HepG2 (cell line): ENCODE measurements at regions not wholly inside any gene's neighbourhood (a gene's known extent, or its start where the extent isn't known, plus 50 kb on each side); places are given as distances from the start of the nearest gene placed in this dataset.

Experiments
- ARID3A ChIP-seq: IDR thresholded peaks from 2 replicates; pipeline ENCODE4 v1.6.1; 2012; ENCODE audit warnings: low read depth, low read length, improper control_type of control experiment
- CREBL2 ChIP-seq: sonication (generic); formaldehyde crosslinking; IDR thresholded peaks from 2 replicates; pipeline ENCODE4 v1.8.1; 2023; ENCODE audit warnings: missing genetic modification reagents, mild to moderate bottlenecking, borderline replicate concordance
- HOXD1 ChIP-seq: sonication (generic); formaldehyde crosslinking; IDR thresholded peaks from 2 replicates; pipeline ENCODE4 v1.5.0; 2020; ENCODE audit warnings: missing genetic modification reagents
- MBD4 ChIP-seq: IDR thresholded peaks from 2 replicates; pipeline ENCODE4 v1.6.1; 2012; ENCODE audit warnings: low read length, inconsistent platforms, borderline replicate concordance
- NFATC3 ChIP-seq: sonication (generic); formaldehyde crosslinking; IDR thresholded peaks from 2 replicates; pipeline ENCODE4 v1.5.1; 2020; ENCODE audit warnings: mild to moderate bottlenecking, missing genetic modification reagents
- REPIN1 ChIP-seq: sonication (generic); formaldehyde crosslinking; IDR thresholded peaks from 2 replicates; pipeline ENCODE4 v1.8.0; 2022; ENCODE audit warnings: missing genetic modification reagents, low read depth, mild to moderate bottlenecking, borderline replicate concordance
- RERE ChIP-seq: IDR thresholded peaks from 2 replicates; pipeline ENCODE4 v1.6.1; 2016; ENCODE audit warnings: low read depth, missing genetic modification reagents, missing compliant biosample characterization
- RFXANK ChIP-seq: IDR thresholded peaks from 2 replicates; pipeline ENCODE4 v1.6.1; 2016
- SMAD9 ChIP-seq: sonication (generic); formaldehyde crosslinking; IDR thresholded peaks from 2 replicates; pipeline ENCODE4 v1.5.1; 2020; ENCODE audit warnings: mild to moderate bottlenecking, missing genetic modification reagents
- TAF1 ChIP-seq: sonication (generic); formaldehyde crosslinking; IDR thresholded peaks from 2 replicates; pipeline ENCODE4 v1.4.0; 2020; ENCODE audit warnings: missing genetic modification reagents
- TBP ChIP-seq: sonication (generic); formaldehyde crosslinking; IDR thresholded peaks from 2 replicates; pipeline ENCODE4 v1.5.0; 2020; ENCODE audit warnings: missing genetic modification reagents
- ZNF235 ChIP-seq: sonication (generic); formaldehyde crosslinking; IDR thresholded peaks from 2 replicates; pipeline ENCODE4 v1.8.1; 2023; ENCODE audit warnings: mild to moderate bottlenecking, missing genetic modification reagents, borderline replicate concordance
- ZNF441 ChIP-seq: sonication (generic); formaldehyde crosslinking; IDR thresholded peaks from 2 replicates; pipeline ENCODE4 v1.7.0; 2021; ENCODE audit warnings: missing genetic modification reagents, borderline replicate concordance
- TF ChIP-seq, protein P1 (sequence below): sonication (generic); formaldehyde crosslinking; IDR thresholded peaks from 2 replicates; pipeline ENCODE4 v1.9.0; 2021; ENCODE audit warnings: missing genetic modification reagents, borderline replicate concordance
- TF ChIP-seq, protein P2 (sequence below): sonication (generic); formaldehyde crosslinking; IDR thresholded peaks from 2 replicates; pipeline ENCODE4 v1.5.1; 2020; ENCODE audit warnings: missing genetic modification reagents, mild to moderate bottlenecking, borderline replicate concordance
- TF ChIP-seq, protein P3 (sequence below): sonication (generic); formaldehyde crosslinking; IDR thresholded peaks from 2 replicates; pipeline ENCODE4 v1.4.0; 2020; ENCODE audit warnings: missing genetic modification reagents
- TF ChIP-seq, protein P4 (sequence below): fragments of 450-650 bp; IDR thresholded peaks from 2 replicates; pipeline ENCODE4 v1.6.1; 2017; ENCODE audit warnings: mild to moderate bottlenecking

- TF ChIP-seq MBD4 (no peak), ARID3A (no peak), REPIN1 (CRISPR knock-in tag) (no peak), NFATC3 (no peak), ZNF235 (CRISPR knock-in tag) (no peak), TAF1 (CRISPR knock-in tag) (peak; percentile 38; the same call in 1 of the 2 replicates), RERE (CRISPR knock-in tag) (no peak), SMAD9 (CRISPR knock-in tag) (no peak), ZNF441 (CRISPR knock-in tag) (0 out of 2 replicates have a peak, but pooled peaks have one; percentile 42), TBP (CRISPR knock-in tag) (no peak), CREBL2 (CRISPR knock-in tag) (no peak), HOXD1 (CRISPR knock-in tag) (no peak), RFXANK (CRISPR knock-in tag) (no peak)
- TF ChIP-seq, protein P1, sequence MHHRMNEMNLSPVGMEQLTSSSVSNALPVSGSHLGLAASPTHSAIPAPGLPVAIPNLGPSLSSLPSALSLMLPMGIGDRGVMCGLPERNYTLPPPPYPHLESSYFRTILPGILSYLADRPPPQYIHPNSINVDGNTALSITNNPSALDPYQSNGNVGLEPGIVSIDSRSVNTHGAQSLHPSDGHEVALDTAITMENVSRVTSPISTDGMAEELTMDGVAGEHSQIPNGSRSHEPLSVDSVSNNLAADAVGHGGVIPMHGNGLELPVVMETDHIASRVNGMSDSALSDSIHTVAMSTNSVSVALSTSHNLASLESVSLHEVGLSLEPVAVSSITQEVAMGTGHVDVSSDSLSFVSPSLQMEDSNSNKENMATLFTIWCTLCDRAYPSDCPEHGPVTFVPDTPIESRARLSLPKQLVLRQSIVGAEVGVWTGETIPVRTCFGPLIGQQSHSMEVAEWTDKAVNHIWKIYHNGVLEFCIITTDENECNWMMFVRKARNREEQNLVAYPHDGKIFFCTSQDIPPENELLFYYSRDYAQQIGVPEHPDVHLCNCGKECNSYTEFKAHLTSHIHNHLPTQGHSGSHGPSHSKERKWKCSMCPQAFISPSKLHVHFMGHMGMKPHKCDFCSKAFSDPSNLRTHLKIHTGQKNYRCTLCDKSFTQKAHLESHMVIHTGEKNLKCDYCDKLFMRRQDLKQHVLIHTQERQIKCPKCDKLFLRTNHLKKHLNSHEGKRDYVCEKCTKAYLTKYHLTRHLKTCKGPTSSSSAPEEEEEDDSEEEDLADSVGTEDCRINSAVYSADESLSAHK (CRISPR knock-in tag), result no peak
- TF ChIP-seq, protein P2, sequence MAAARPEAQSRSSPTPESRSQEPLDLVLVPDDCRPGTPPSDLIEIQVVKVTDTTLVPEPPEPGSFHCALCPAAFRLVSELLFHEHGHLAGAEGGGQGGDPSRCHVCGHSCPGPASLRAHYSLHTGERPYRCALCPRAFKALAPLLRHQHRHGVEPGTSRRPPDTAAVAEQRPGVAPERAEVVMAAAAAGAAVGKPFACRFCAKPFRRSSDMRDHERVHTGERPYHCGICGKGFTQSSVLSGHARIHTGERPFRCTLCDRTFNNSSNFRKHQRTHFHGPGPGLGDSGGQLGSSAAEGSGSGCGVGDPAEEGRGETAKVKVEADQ (CRISPR knock-in tag), result no peak
- TF ChIP-seq, protein P3, sequence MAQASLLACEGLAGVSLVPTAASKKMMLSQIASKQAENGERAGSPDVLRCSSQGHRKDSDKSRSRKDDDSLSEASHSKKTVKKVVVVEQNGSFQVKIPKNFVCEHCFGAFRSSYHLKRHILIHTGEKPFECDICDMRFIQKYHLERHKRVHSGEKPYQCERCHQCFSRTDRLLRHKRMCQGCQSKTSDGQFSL (CRISPR knock-in tag), result no peak
- TF ChIP-seq, protein P4, sequence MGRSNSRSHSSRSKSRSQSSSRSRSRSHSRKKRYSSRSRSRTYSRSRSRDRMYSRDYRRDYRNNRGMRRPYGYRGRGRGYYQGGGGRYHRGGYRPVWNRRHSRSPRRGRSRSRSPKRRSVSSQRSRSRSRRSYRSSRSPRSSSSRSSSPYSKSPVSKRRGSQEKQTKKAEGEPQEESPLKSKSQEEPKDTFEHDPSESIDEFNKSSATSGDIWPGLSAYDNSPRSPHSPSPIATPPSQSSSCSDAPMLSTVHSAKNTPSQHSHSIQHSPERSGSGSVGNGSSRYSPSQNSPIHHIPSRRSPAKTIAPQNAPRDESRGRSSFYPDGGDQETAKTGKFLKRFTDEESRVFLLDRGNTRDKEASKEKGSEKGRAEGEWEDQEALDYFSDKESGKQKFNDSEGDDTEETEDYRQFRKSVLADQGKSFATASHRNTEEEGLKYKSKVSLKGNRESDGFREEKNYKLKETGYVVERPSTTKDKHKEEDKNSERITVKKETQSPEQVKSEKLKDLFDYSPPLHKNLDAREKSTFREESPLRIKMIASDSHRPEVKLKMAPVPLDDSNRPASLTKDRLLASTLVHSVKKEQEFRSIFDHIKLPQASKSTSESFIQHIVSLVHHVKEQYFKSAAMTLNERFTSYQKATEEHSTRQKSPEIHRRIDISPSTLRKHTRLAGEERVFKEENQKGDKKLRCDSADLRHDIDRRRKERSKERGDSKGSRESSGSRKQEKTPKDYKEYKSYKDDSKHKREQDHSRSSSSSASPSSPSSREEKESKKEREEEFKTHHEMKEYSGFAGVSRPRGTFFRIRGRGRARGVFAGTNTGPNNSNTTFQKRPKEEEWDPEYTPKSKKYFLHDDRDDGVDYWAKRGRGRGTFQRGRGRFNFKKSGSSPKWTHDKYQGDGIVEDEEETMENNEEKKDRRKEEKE, result no peak
These were observed 232.9 kb upstream of the RGMA start (continued) for GRCh38 chr15:93321881-93322282.
